Neural cell (in vitro differentiated cells): ENCODE measurements at regions not wholly inside any gene's neighbourhood (a gene's known extent, or its start where the extent isn't known, plus 50 kb on each side); places are given as distances from the start of the nearest gene placed in this dataset.

Experiments
- H2AFZ ChIP-seq: fragments of 200-600, 300-800 bp; sonication (generic), shearing (Covaris generic); 2 replicates; pipeline ENCODE4 v1.6.0; 2014; ENCODE audit warnings: low read depth, mild to moderate bottlenecking, antibody characterized with exemption, low read length, moderate library complexity
- H3F3A ChIP-seq: fragments of 200-600 bp; shearing (Covaris generic); 2 replicates; pipeline ENCODE4 v1.6.1; 2016; ENCODE audit warnings: mild to moderate bottlenecking, moderate library complexity, mixed read lengths, antibody characterized with exemption, low read length; ENCODE audit not compliant: insufficient read depth, poor library complexity, severe bottlenecking
- H3K27ac ChIP-seq: fragments of 200-600, 300-800 bp; sonication (generic), shearing (Covaris generic); 2 replicates; pipeline ENCODE4 v1.5.1; 2014; ENCODE audit warnings: mild to moderate bottlenecking, low read length, moderate library complexity
- H3K27me3 ChIP-seq: fragments of 300-800, 200-600 bp; sonication (generic), shearing (Covaris generic); 2 replicates; pipeline ENCODE4 v1.6.0; 2014; ENCODE audit warnings: mild to moderate bottlenecking, low read depth, low read length, moderate library complexity; ENCODE audit not compliant: insufficient read depth
- H3K36me3 ChIP-seq: fragments of 300-800, 200-600 bp; sonication (generic), shearing (Covaris generic); 2 replicates; pipeline ENCODE4 v1.5.1; 2014; ENCODE audit warnings: mild to moderate bottlenecking, antibody characterized with exemption, low read length, moderate library complexity; ENCODE audit not compliant: insufficient read depth
- H3K4me2 ChIP-seq: fragments of 300-800, 200-600 bp; sonication (generic), shearing (Covaris generic); 2 replicates; pipeline ENCODE4 v1.6.0; 2014; ENCODE audit warnings: mild to moderate bottlenecking, low read length
- H3K4me3 ChIP-seq: fragments of 300-800, 200-600 bp; sonication (generic), shearing (Covaris generic); 2 replicates; pipeline ENCODE4 v1.5.1; 2014; ENCODE audit warnings: mild to moderate bottlenecking, low read length, moderate library complexity
- H3K79me2 ChIP-seq: fragments of 200-600 bp; shearing (Covaris generic); replicated peaks from 2 replicates; pipeline ENCODE4 v1.6.0; 2014; ENCODE audit warnings: mild to moderate bottlenecking, low read length, moderate library complexity; ENCODE audit not compliant: insufficient read depth
- H3K9ac ChIP-seq: fragments of 300-800, 200-600 bp; sonication (generic), shearing (Covaris generic); 2 replicates; pipeline ENCODE4 v1.6.1; 2016; ENCODE audit warnings: mild to moderate bottlenecking, low read length, mixed read lengths
- H3K9me2 ChIP-seq: fragments of 200-600 bp; shearing (Covaris generic); 2 replicates; pipeline ENCODE4 v1.6.1; 2016; ENCODE audit warnings: mild to moderate bottlenecking, low read length, mixed read lengths; ENCODE audit not compliant: insufficient read depth
- H3K9me3 ChIP-seq: fragments of 200-600, 300-800 bp; sonication (generic), shearing (Covaris generic); 2 replicates; pipeline ENCODE4 v1.6.1; 2016; ENCODE audit warnings: mild to moderate bottlenecking, mixed run types, low read length, moderate library complexity, mixed read lengths
- H4K20me1 ChIP-seq: fragments of 200-600 bp; shearing (Covaris generic); 2 replicates; pipeline ENCODE4 v1.6.1; 2016; ENCODE audit warnings: mild to moderate bottlenecking, mixed run types; ENCODE audit not compliant: insufficient read depth
- CTCF ChIP-seq: fragments of 450-650 bp; IDR thresholded peaks from 2 replicates; pipeline ENCODE4 v1.5.1; 2014; ENCODE audit warnings: antibody characterized with exemption, mild to moderate bottlenecking, moderate library complexity; ENCODE audit not compliant: poor library complexity, severe bottlenecking
- EP300 ChIP-seq: fragments of 450-650 bp; conservative IDR thresholded peaks from 2 replicates; pipeline ENCODE4 v1.6.1; 2014; ENCODE audit warnings: antibody characterized with exemption, mild to moderate bottlenecking, moderate library complexity; ENCODE audit not compliant: poor library complexity, severe bottlenecking
- EZH2 ChIP-seq: fragments of 200-600, 300-800 bp; shearing (Covaris generic), sonication (generic); IDR thresholded peaks from 2 replicates; pipeline ENCODE4 v1.6.1; 2014; ENCODE audit warnings: antibody characterized with exemption, low read length, borderline replicate concordance, mild to moderate bottlenecking; ENCODE audit not compliant: insufficient read depth, poor library complexity, severe bottlenecking
- MXI1 ChIP-seq: fragments of 450-650 bp; conservative IDR thresholded peaks from 2 replicates; pipeline ENCODE4 v1.6.1; 2014; ENCODE audit warnings: antibody characterized with exemption, mild to moderate bottlenecking; ENCODE audit not compliant: poor library complexity, severe bottlenecking
- POLR2AphosphoS5 ChIP-seq: IDR thresholded peaks from 2 replicates; pipeline ENCODE4 v1.6.1; 2012
- RAD21 ChIP-seq: fragments of 450-650 bp; conservative IDR thresholded peaks from 2 replicates; pipeline ENCODE4 v1.6.1; 2014; ENCODE audit warnings: antibody characterized with exemption, mild to moderate bottlenecking, moderate library complexity
- SMC3 ChIP-seq: fragments of 450-650 bp; conservative IDR thresholded peaks from 2 replicates; pipeline ENCODE4 v1.6.1; 2014; ENCODE audit warnings: antibody characterized with exemption, mild to moderate bottlenecking, moderate library complexity; ENCODE audit not compliant: poor library complexity
- TAF1 ChIP-seq: IDR thresholded peaks from 2 replicates; pipeline ENCODE4 v1.6.1; 2012; ENCODE audit warnings: low read depth
- TF ChIP-seq, protein P1 (sequence below): IDR thresholded peaks from 2 replicates; pipeline ENCODE4 v1.6.1; 2012; ENCODE audit warnings: borderline replicate concordance

GRCh38 chr2:12607971-12608370 is 108.8 kb upstream of the TRIB2 start:
- Histone ChIP-seq H4K20me1 (no peaks in the 10 kb centered on the region), H3K4me3 (no peak overlapping the region), H3K27ac (no peak overlapping the region), H3K27me3 (no peaks in the 10 kb centered on the region), H3K4me2 (no peak overlapping the region), H3K9me3 (no peaks in the 10 kb centered on the region), H3K9ac (no peak overlapping the region), H3K9me2 (no peaks in the 10 kb centered on the region), H2AFZ (no peak overlapping the region), H3K79me2 (no peaks in the 10 kb centered on the region), H3F3A (no peaks in the 10 kb centered on the region), H3K36me3 (no peaks in the 10 kb centered on the region)
- TF ChIP-seq CTCF (no peak), POLR2AphosphoS5 (no peak), TAF1 (no peak), EZH2 (no peak), MXI1 (no peak), EP300 (no peak), SMC3 (no peak)
- TF ChIP-seq, protein P1, sequence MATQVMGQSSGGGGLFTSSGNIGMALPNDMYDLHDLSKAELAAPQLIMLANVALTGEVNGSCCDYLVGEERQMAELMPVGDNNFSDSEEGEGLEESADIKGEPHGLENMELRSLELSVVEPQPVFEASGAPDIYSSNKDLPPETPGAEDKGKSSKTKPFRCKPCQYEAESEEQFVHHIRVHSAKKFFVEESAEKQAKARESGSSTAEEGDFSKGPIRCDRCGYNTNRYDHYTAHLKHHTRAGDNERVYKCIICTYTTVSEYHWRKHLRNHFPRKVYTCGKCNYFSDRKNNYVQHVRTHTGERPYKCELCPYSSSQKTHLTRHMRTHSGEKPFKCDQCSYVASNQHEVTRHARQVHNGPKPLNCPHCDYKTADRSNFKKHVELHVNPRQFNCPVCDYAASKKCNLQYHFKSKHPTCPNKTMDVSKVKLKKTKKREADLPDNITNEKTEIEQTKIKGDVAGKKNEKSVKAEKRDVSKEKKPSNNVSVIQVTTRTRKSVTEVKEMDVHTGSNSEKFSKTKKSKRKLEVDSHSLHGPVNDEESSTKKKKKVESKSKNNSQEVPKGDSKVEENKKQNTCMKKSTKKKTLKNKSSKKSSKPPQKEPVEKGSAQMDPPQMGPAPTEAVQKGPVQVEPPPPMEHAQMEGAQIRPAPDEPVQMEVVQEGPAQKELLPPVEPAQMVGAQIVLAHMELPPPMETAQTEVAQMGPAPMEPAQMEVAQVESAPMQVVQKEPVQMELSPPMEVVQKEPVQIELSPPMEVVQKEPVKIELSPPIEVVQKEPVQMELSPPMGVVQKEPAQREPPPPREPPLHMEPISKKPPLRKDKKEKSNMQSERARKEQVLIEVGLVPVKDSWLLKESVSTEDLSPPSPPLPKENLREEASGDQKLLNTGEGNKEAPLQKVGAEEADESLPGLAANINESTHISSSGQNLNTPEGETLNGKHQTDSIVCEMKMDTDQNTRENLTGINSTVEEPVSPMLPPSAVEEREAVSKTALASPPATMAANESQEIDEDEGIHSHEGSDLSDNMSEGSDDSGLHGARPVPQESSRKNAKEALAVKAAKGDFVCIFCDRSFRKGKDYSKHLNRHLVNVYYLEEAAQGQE: no peak

DNA sequence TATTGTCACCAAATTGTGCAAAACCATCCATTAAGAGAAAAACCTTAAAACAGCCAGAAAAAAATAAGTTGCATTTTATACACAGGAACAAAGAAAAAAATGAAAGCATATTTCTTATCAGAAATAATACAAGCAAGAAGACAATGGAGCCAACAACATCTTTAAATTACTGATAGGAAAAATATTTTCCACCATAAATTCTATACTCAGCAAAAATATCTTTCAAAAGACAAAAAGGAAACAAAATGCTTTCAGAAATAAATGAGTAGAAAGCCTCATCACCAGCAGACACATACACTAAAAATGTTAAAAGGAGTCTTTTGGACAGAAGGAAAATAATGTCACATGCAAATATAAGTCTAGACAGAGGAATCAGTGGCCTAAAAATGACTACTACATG is 106.4 kb upstream of the TRIB2 start:
- Histone ChIP-seq H3K27ac (no peak overlapping the region), H3K9ac (no peak overlapping the region), H2AFZ (no peak overlapping the region), H3K27me3 (no peaks in the 10 kb centered on the region), H3K9me3 (no peaks in the 10 kb centered on the region), H3K4me3 (no peak overlapping the region), H3K9me2 (no peaks in the 10 kb centered on the region), H4K20me1 (no peaks in the 10 kb centered on the region), H3K79me2 (no peaks in the 10 kb centered on the region), H3F3A (no peaks in the 10 kb centered on the region), H3K4me2 (no peak overlapping the region), H3K36me3 (no peaks in the 10 kb centered on the region)
- TF ChIP-seq MXI1: no peak
- no peak for TF ChIP-seq POLR2AphosphoS5
- TF ChIP-seq TAF1: no peak
- TF ChIP-seq EP300: no peak
- TF ChIP-seq RAD21: no peak
- TF ChIP-seq, protein P1: no peak
- no peak for TF ChIP-seq EZH2
- no peak for TF ChIP-seq SMC3
- no peak for TF ChIP-seq CTCF
